RWPE2 (cell line): ENCODE measurements at regions not wholly inside any gene's neighbourhood (a gene's known extent, or its start where the extent isn't known, plus 50 kb on each side); places are given as distances from the start of the nearest gene placed in this dataset.

Source experiments
- ATAC-seq: fragments of 200-7000 bp; cut with Tn5 transposase; 3 replicates; pipeline ENCODE4 v1.9.1; 2021; ENCODE audit warnings: low read depth
- DNase-seq: peaks from one replicate; pipeline ENCODE4 v3.0.0-alpha.2; 2020; ENCODE audit warnings: low spot score
- H3K27ac ChIP-seq: fragments of 450-650 bp; 2 replicates; pipeline ENCODE4 v1.5.1; 2017; ENCODE audit warnings: mild to moderate bottlenecking; ENCODE audit not compliant: poor library complexity, severe bottlenecking
- H3K27me3 ChIP-seq: fragments of 250-450 bp; sonication (Bioruptor Pico); 2 replicates; pipeline ENCODE4 v1.5.1; 2021; ENCODE audit warnings: mild to moderate bottlenecking, moderate library complexity; ENCODE audit not compliant: insufficient read depth, poor library complexity, severe bottlenecking
- H3K36me3 ChIP-seq: fragments of 250-450 bp; sonication (Bioruptor Pico); 2 replicates; pipeline ENCODE4 v1.5.1; 2020; ENCODE audit warnings: low read depth, mild to moderate bottlenecking, moderate library complexity
- H3K4me1 ChIP-seq: fragments of 250-450 bp; sonication (Bioruptor Pico); 2 replicates; pipeline ENCODE4 v1.5.1; 2021; ENCODE audit warnings: mild to moderate bottlenecking, moderate library complexity; ENCODE audit not compliant: insufficient read depth, poor library complexity, severe bottlenecking
- H3K4me3 ChIP-seq: fragments of 250-450 bp; sonication (Bioruptor Pico); 2 replicates; pipeline ENCODE4 v1.5.1; 2021; ENCODE audit warnings: mild to moderate bottlenecking, moderate library complexity; ENCODE audit not compliant: severe bottlenecking
- H3K9me3 ChIP-seq: fragments of 250-450 bp; sonication (Bioruptor Pico); 2 replicates; pipeline ENCODE4 v1.5.1; 2021; ENCODE audit warnings: mild to moderate bottlenecking, moderate library complexity; ENCODE audit not compliant: severe bottlenecking
- CTCF ChIP-seq: fragments of 450-650 bp; IDR thresholded peaks from one replicate; pipeline ENCODE4 v1.5.1; 2017; ENCODE audit warnings: mild to moderate bottlenecking, moderate library complexity; ENCODE audit not compliant: poor library complexity, severe bottlenecking

GRCh38 chr3:10721101-10721500 lies 94.9 kb upstream of the SLC6A11 start:
- H3K27me3 ChIP-seq: no peaks in the 10 kb centered on the region
- DNase-seq (no peak), ATAC-seq (no peak)
- H3K27ac ChIP-seq: no peak overlapping the region
- H3K4me3 ChIP-seq: no peak overlapping the region
- H3K36me3 ChIP-seq: no peaks in the 10 kb centered on the region
- no peaks in the 10 kb centered on the region for H3K9me3 ChIP-seq
- TF ChIP-seq CTCF: no peak
- H3K4me1 ChIP-seq: no peaks in the 10 kb centered on the region

GRCh38 chr3:10722911-10723310 lies 93.1 kb upstream of the SLC6A11 start:
- H3K9me3 ChIP-seq: no peaks in the 10 kb centered on the region
- H3K27ac ChIP-seq: no peak overlapping the region
- H3K4me1 ChIP-seq: no peaks in the 10 kb centered on the region
- no peak for TF ChIP-seq CTCF
- no peaks in the 10 kb centered on the region for H3K27me3 ChIP-seq
- DNase-seq: no peak
- no peaks in the 10 kb centered on the region for H3K36me3 ChIP-seq
- no peak for ATAC-seq
- H3K4me3 ChIP-seq: no peak overlapping the region

GRCh38 chr3:10723991-10724390 lies 92.0 kb upstream of the SLC6A11 start:
- Histone ChIP-seq H3K36me3 (no peaks in the 10 kb centered on the region), H3K9me3 (no peaks in the 10 kb centered on the region), H3K4me1 (no peaks in the 10 kb centered on the region), H3K27me3 (no peaks in the 10 kb centered on the region), H3K27ac (no peak overlapping the region), H3K4me3 (no peak overlapping the region)
- ATAC-seq (no peak), DNase-seq (no peak)
- TF ChIP-seq CTCF: no peak

GRCh38 chr3:10725067-10725466 lies 91.0 kb upstream of the SLC6A11 start:
- Histone ChIP-seq H3K4me1 (no peaks in the 10 kb centered on the region), H3K4me3 (no peak overlapping the region), H3K27ac (no peak overlapping the region), H3K36me3 (no peaks in the 10 kb centered on the region), H3K9me3 (no peaks in the 10 kb centered on the region), H3K27me3 (no peaks in the 10 kb centered on the region)
- ATAC-seq (no peak), DNase-seq (no peak)
- no peak for TF ChIP-seq CTCF

- no peak for DNase-seq
- H3K4me3 ChIP-seq: no peak overlapping the region
- H3K27me3 ChIP-seq: no peaks in the 10 kb centered on the region
- H3K27ac ChIP-seq: no peak overlapping the region
- H3K4me1 ChIP-seq: no peaks in the 10 kb centered on the region
- no peaks in the 10 kb centered on the region for H3K36me3 ChIP-seq
- H3K9me3 ChIP-seq: no peaks in the 10 kb centered on the region
- ATAC-seq: no peak
- TF ChIP-seq CTCF: no peak
These were observed 90.2 kb upstream of the SLC6A11 start for GRCh38 chr3:10725846-10726245.
